HepG2 (cell line): ENCODE measurements at regions not wholly inside any gene's neighbourhood (a gene's known extent, or its start where the extent isn't known, plus 50 kb on each side); places are given as distances from the start of the nearest gene placed in this dataset.

Experiments
- ATAC-seq: fragments of 200-7000 bp; cut with Tn5 transposase; 3 replicates; pipeline ENCODE4 v1.9.1; 2020; ENCODE audit warnings: mild to moderate bottlenecking, moderate library complexity
- BruUV-seq: library from RNA; stranded (reverse); fragments of 400-500 nt; replicated peaks from 2 replicates; lab custom pipeline; 2021; lab: Mats Ljungman, UMichigan
- CTCF ChIA-PET: fragments of 300-600 bp; formaldehyde crosslinking; extraction: SDS; loops from one replicate; lab custom pipeline; 2021; ENCODE audit warnings: low total read pairs, inconsistent platforms, low intra/inter-chr PET ratio; lab: Yijun Ruan, JAX
- POLR2A ChIA-PET: fragments of 350-600 bp; sonication (Branson Sonifier 250); formaldehyde crosslinking; loops from one replicate; lab custom pipeline; 2020; ENCODE audit warnings: antibody characterized with exemption, inconsistent platforms; lab: Yijun Ruan, JAX
- DNase-seq: peaks from one replicate; pipeline ENCODE4 v3.0.0-alpha.2; 2015; ENCODE audit warnings: low spot score
- FAIRE-seq: peaks from 3 replicates; lab custom pipeline; 2011; peaks lifted over from hg19 to GRCh38; lab: Jason Lieb, UNC
- H2AFZ ChIP-seq: one replicate; pipeline ENCODE4 v1.6.1; 2011; ENCODE audit warnings: low read length, inconsistent platforms
- H3K27ac ChIP-seq: fragments of 300-600 bp; 3 replicates; pipeline ENCODE4 v1.8.0; 2011; ENCODE audit warnings: mixed run types, mild to moderate bottlenecking, mixed read lengths, low read length, inconsistent platforms; ENCODE audit not compliant: insufficient read depth; ENCODE audit errors: extremely low read length
- H3K27me3 ChIP-seq, 2 experiments: fragments of 200-600 bp in 1 of 2; 2 replicates in 1 of 2; 3 replicates in 1 of 2; pipeline versions ENCODE4 v1.6.0 to v1.8.0; 2011; ENCODE audit warnings: low read length in 2 of 2, mild to moderate bottlenecking in 2 of 2, moderate library complexity in 2 of 2, inconsistent platforms in 1 of 2; ENCODE audit not compliant: insufficient read depth in 2 of 2, control insufficient read depth in 1 of 2
- H3K36me3 ChIP-seq, 2 experiments: fragments of 200-600 bp in 1 of 2; replicated peaks in 1 of 2; 2 replicates in 1 of 2; 3 replicates in 1 of 2; pipeline versions ENCODE4 v1.5.1 to v1.8.0; 2011; ENCODE audit warnings: low read length in 2 of 2, inconsistent platforms in 1 of 2; ENCODE audit not compliant: insufficient read depth in 2 of 2, control insufficient read depth in 1 of 2
- H3K4me1 ChIP-seq: 2 replicates; pipeline ENCODE4 v1.5.1; 2012; ENCODE audit warnings: low read length, inconsistent platforms; ENCODE audit not compliant: insufficient read depth
- H3K4me2 ChIP-seq: 2 replicates; pipeline ENCODE4 v1.6.0; 2011; ENCODE audit warnings: low read depth, low read length, inconsistent platforms
- H3K4me3 ChIP-seq, 3 experiments: fragments of 200-600 bp in 1 of 3; sonication (generic), shearing (Covaris generic) in 1 of 3; replicated peaks in 1 of 3; 2 replicates each; pipeline ENCODE4 v1.5.1; 2011 to 2016; ENCODE audit warnings: low read length in 3 of 3, inconsistent platforms in 2 of 3, low read depth in 2 of 3, mild to moderate bottlenecking in 2 of 3, control low read depth in 1 of 3, mixed read lengths in 1 of 3; ENCODE audit not compliant: insufficient read depth in 1 of 3
- H3K79me2 ChIP-seq: one replicate; pipeline ENCODE4 v1.6.1; 2011; ENCODE audit warnings: low read length, inconsistent platforms; ENCODE audit not compliant: insufficient read depth
- H3K9ac ChIP-seq: 2 replicates; pipeline ENCODE4 v1.6.0; 2011; ENCODE audit warnings: mild to moderate bottlenecking, low read depth, low read length, inconsistent platforms; ENCODE audit not compliant: insufficient read depth
- H3K9me3 ChIP-seq: 2 replicates; pipeline ENCODE4 v1.5.1; 2012; ENCODE audit warnings: mild to moderate bottlenecking, low read length
- H4K20me1 ChIP-seq: 2 replicates; pipeline ENCODE4 v1.6.0; 2011; ENCODE audit warnings: inconsistent platforms, mild to moderate bottlenecking, low read length, moderate library complexity; ENCODE audit not compliant: insufficient read depth
- NCOA2 ChIP-seq: sonication (generic); formaldehyde crosslinking; IDR thresholded peaks from 2 replicates; pipeline ENCODE4 v1.8.0; 2022; ENCODE audit warnings: inconsistent platforms
- PAX8 ChIP-seq: sonication (generic); formaldehyde crosslinking; IDR thresholded peaks from 2 replicates; pipeline ENCODE4 v1.8.0; 2022; ENCODE audit warnings: mild to moderate bottlenecking, missing genetic modification reagents, borderline replicate concordance
- PHB2 ChIP-seq: fragments of 450-650 bp; IDR thresholded peaks from 2 replicates; pipeline ENCODE4 v1.6.1; 2018; ENCODE audit not compliant: partially characterized antibody
- SATB2 ChIP-seq: sonication (generic); formaldehyde crosslinking; IDR thresholded peaks from 2 replicates; pipeline ENCODE4 v1.5.0; 2020; ENCODE audit warnings: missing genetic modification reagents
- ZNF142 ChIP-seq: sonication (generic); formaldehyde crosslinking; IDR thresholded peaks from 2 replicates; pipeline ENCODE4 v1.4.0; 2020; ENCODE audit warnings: missing genetic modification reagents
- ZNF530 ChIP-seq: sonication (generic); formaldehyde crosslinking; IDR thresholded peaks from 2 replicates; pipeline ENCODE4 v1.5.0; 2020; ENCODE audit warnings: low read depth, mild to moderate bottlenecking, missing genetic modification reagents
- ZNF781 ChIP-seq: sonication (generic); formaldehyde crosslinking; IDR thresholded peaks from 2 replicates; pipeline ENCODE4 v1.5.1; 2020; ENCODE audit warnings: borderline replicate concordance, mild to moderate bottlenecking, missing genetic modification reagents; ENCODE audit errors: not compliant biosample characterization
- WGBS: methylation state at CpG from one replicate; pipeline ENCODE4 v1.1.6; 2017; ENCODE audit warnings: low lambda C conversion rate; 5-methylcytosine and 5-hydroxymethylcytosine counted together
- in situ Hi-C: cut with HindIII; loops from 2 replicates; pipeline ENCODE4 v1.10.0; 2017; ENCODE audit warnings: low pct_unique_long_range_greater_than_20kb; ENCODE audit not compliant: extremely low pct_ligation_motif_present
- intact Hi-C: fragments of 100-400 bp; cut with micrococcal nuclease; formaldehyde crosslinking; loops from one replicate; pipeline ENCODE4 v1.10.0; 2022; ENCODE audit not compliant: unreplicated experiment

DNA sequence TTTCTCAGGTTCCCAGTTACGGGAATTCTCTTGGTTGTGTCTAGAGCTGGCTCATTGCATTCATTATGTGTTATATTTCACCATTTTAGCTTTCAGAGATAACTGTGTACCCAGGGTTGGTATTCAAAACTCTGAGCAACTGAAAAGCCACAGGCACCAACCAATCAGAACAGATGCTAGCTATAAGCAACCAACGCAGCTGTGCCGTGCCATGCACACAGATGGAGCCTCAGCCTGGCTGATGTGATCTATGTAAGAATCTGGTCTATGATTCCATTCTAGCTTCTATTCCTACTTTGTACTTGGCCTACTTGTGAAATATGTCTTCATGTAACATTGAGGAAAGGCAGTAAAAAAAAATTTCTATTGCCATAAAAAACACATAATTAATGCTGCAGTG is 95.0 kb upstream of the CCDC80 start:
- no peak overlapping the region for H3K4me2 ChIP-seq
- no peak overlapping the region for H3K9ac ChIP-seq
- no peak overlapping the region for H3K4me3 ChIP-seq
- H3K36me3 ChIP-seq: no peaks in the 10 kb centered on the region
- whole genome bisulfite sequencing: 3% methylated on average over 3 of the region's 3 CpGs
- FAIRE-seq: no peak
- ATAC-seq: no peak
- no peak for DNase-seq
- H3K4me1 ChIP-seq: no peaks in the 10 kb centered on the region
- H2AFZ ChIP-seq: no peak overlapping the region
- H4K20me1 ChIP-seq: no peaks in the 10 kb centered on the region
- H3K9me3 ChIP-seq: no peaks in the 10 kb centered on the region
- intact Hi-C loops (loop anchor here (2.0 kb wide), 2 partner anchors 79 to 93 kb away; no protein-coding TSS in a partner anchor), in situ Hi-C loops (loop anchor here (5.0 kb wide), 1 partner anchor 241 kb away; the partner anchor contains the start of gene CD200R1)
- H3K27ac ChIP-seq: no peak overlapping the region
- BruUV-seq: no TSS peak
- TF ChIP-seq SATB2: no peak
- no peak for TF ChIP-seq PHB2
- no peak for TF ChIP-seq ZNF781 (CRISPR knock-in tag)
- no peak for TF ChIP-seq ZNF530 (CRISPR knock-in tag)
- no peaks in the 10 kb centered on the region for H3K79me2 ChIP-seq
- peaks cover 0 to 3% of the 10 kb centered on the region in 2 experiments; a peak in 1 of 5 replicates for H3K27me3 ChIP-seq
- ChIA-PET CTCF (no interaction called here), POLR2A (no interaction called here)

DNA sequence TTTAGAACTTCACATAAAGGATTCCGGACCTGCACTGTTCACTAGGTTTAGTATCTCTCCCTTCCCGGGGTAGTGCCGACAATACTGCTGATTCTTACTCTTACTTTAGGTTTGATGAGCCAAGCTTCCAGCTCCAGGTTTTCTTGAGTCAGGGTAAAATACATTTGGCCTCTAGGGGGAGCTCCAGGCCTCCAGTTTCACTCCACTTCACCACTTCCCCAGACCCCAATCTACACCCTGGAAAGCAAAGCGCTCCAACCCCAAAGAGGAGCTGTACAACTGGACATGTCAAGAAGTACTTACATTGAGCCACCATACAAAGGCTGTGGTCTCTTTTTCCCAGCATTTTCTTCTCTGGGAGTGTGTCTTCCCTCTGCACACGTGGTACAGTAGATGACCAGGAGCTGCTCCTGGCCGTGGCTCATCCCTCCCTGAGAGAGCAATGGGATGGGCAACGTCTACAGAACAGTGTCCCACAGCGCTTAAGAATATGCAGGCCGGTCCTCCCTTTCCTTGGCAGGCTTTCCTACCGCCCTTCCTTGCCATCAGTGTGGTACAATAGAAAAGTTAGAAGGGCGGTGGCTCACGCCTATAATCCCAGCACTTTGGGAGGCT is 93.9 kb upstream of the CCDC80 start:
- in situ Hi-C loops (loop anchor here (5.0 kb wide), 1 partner anchor 242 kb away; the partner anchor contains the start of gene CD200R1), intact Hi-C loops (loop anchor here (1.0 to 2.0 kb wide), 3 partner anchors 80 to 244 kb away; no protein-coding TSS in a partner anchor)
- FAIRE-seq (peak; percentile 50), ATAC-seq (peak; percentile 96), DNase-seq (peak; percentile 49)
- ChIA-PET CTCF (interaction anchor here (1.4 kb wide), 1 partner anchor 244 kb away, joined by 8 read pairs; no protein-coding TSS in a partner anchor), POLR2A (no interaction called here)
- Histone ChIP-seq H4K20me1 (no peaks in the 10 kb centered on the region), H2AFZ (no peak overlapping the region), H3K79me2 (no peaks in the 10 kb centered on the region), H3K4me2 (peak overlapping the region; percentile 36; the same call in 1 of the 2 replicates), H3K4me1 (no peaks in the 10 kb centered on the region), H3K9me3 (no peaks in the 10 kb centered on the region), H3K27me3 (peaks cover 0 to 3% of the 10 kb centered on the region in 2 experiments; a peak in 1 of 5 replicates), H3K27ac (no peak overlapping the region), H3K36me3 (no peaks in the 10 kb centered on the region), H3K9ac (no peak overlapping the region), H3K4me3 (no peak overlapping the region)
- WGBS: 21% methylated on average over 12 of the region's 12 CpGs
- BruUV-seq: no TSS peak
- TF ChIP-seq PAX8 (no peak), NCOA2 (no peak), ZNF142 (no peak)
